ENCODE measurements at regions not wholly inside any gene's neighbourhood (a gene's known extent, or its start where the extent isn't known, plus 50 kb on each side); places are given as distances from the start of the nearest gene placed in this dataset.

DNA sequence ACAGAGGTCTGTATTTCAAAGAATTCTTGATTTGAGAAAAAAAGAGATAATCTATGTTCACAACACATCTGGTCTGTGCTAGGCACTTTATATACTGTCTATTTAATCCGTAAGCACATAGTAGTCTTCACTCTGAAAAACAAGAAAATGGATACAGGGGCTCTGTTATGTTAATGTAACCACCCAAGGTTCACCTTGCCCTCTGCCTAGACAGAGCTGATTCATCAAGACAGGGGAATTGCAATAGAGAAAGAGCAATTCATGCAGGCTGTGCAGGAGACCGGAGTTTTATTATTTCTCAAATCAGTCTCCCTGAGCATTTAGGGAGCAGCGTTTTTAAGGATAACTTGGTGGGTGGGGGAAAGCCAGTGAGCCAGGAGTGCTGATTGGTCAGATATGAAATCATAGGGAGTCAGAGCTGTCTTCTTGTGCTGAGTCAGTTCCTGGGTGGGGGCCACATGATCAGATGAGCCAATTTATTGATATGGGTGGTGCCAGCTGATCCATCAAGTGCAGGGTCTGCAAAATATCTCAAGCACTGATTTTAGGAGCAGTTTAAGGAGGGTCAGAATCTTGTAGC lies 92.9 kb upstream of the TNIP3 start:
- TF ChIP-seq, protein P1, sequence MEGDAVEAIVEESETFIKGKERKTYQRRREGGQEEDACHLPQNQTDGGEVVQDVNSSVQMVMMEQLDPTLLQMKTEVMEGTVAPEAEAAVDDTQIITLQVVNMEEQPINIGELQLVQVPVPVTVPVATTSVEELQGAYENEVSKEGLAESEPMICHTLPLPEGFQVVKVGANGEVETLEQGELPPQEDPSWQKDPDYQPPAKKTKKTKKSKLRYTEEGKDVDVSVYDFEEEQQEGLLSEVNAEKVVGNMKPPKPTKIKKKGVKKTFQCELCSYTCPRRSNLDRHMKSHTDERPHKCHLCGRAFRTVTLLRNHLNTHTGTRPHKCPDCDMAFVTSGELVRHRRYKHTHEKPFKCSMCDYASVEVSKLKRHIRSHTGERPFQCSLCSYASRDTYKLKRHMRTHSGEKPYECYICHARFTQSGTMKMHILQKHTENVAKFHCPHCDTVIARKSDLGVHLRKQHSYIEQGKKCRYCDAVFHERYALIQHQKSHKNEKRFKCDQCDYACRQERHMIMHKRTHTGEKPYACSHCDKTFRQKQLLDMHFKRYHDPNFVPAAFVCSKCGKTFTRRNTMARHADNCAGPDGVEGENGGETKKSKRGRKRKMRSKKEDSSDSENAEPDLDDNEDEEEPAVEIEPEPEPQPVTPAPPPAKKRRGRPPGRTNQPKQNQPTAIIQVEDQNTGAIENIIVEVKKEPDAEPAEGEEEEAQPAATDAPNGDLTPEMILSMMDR (IDR thresholded peaks at IDR 0.05; ENCODE audit: extremely low read depth in 1 of 2, insufficient read depth in 1 of 2, low read depth in 1 of 2, low read length in 2 of 2) = no peak
- no peak for TF ChIP-seq POLR2A (IDR thresholded peaks at IDR 0.05; ENCODE audit: low read depth, low read length)

Measured in endothelial cell of umbilical vein (primary cell).